ENCODE measurements at regions not wholly inside any gene's neighbourhood (a gene's known extent, or its start where the extent isn't known, plus 50 kb on each side); places are given as distances from the start of the nearest gene placed in this dataset.

DNA sequence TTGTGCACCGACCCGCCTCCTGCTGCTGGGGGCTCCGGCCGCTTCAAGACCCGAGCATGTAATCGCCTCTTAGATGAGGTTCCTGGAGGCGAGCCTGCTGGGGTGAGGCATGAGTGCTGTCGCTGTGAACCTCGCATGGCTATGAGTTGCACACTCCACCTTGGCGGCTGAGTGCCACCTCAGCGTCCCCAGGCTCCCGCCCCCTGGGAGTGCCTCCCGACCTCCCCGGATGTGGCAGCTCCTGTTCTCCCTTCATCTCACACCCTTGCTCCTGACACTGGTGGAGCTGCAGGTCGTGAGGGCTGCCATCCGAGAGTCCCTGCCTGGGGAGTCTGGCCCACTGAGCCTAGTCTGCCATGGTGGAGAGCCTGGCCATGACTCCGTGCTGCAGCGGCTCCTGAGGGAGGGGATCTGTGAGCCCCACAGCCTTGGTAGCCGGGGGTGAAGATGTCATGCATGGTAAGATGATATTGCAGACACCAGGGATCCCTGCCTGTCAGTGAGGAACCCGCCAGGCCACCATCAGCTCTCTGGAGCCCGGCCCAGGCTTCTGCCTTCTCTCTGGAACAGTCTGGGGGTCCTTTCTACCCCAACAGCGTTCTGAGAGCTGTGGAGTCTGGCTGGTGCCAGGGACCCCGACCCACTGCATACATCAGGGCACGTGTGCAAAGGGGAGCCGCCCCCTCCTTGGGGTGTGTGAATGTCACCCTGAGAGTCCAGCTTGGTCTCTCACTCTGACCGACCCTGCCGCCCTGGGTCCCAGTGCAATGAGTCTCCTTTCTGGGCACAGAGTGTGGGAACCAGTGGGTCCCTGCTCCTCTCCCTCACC, 61.6 kb upstream of the HS6ST1 start:
- H3K27ac ChIP-seq (ENCODE audit: low read depth in 1 of 2, low read length in 1 of 2), result no peak overlapping the region
- H3K27me3 ChIP-seq (ENCODE audit: control insufficient read depth in 2 of 2, insufficient read depth in 1 of 2, low read length in 1 of 2), result peaks cover 0 to 5% of the 10 kb centered on the region in 2 donors
- 96% methylated on average over 27 of the region's 27 CpGs for WGBS
- no peak for DNase-seq (ENCODE audit: low read depth in 6 of 9, low spot score in 9 of 9)
- peaks cover 11 to 74% of the 10 kb centered on the region in 2 donors for H3K4me1 ChIP-seq (ENCODE audit: control insufficient read depth in 2 of 2, insufficient read depth in 2 of 2, low read length in 2 of 2)
- H3K4me3 ChIP-seq (ENCODE audit: low read length in 2 of 2), result no peak overlapping the region
- no peaks in the 10 kb centered on the region for H3K36me3 ChIP-seq (ENCODE audit: control insufficient read depth in 2 of 2, insufficient read depth in 2 of 2, low read length in 1 of 2)
- H3K9me3 ChIP-seq (ENCODE audit: control insufficient read depth in 2 of 2, insufficient read depth in 1 of 2, low read length in 1 of 2), result peaks cover 0 to 15% of the 10 kb centered on the region in 2 donors

DNA sequence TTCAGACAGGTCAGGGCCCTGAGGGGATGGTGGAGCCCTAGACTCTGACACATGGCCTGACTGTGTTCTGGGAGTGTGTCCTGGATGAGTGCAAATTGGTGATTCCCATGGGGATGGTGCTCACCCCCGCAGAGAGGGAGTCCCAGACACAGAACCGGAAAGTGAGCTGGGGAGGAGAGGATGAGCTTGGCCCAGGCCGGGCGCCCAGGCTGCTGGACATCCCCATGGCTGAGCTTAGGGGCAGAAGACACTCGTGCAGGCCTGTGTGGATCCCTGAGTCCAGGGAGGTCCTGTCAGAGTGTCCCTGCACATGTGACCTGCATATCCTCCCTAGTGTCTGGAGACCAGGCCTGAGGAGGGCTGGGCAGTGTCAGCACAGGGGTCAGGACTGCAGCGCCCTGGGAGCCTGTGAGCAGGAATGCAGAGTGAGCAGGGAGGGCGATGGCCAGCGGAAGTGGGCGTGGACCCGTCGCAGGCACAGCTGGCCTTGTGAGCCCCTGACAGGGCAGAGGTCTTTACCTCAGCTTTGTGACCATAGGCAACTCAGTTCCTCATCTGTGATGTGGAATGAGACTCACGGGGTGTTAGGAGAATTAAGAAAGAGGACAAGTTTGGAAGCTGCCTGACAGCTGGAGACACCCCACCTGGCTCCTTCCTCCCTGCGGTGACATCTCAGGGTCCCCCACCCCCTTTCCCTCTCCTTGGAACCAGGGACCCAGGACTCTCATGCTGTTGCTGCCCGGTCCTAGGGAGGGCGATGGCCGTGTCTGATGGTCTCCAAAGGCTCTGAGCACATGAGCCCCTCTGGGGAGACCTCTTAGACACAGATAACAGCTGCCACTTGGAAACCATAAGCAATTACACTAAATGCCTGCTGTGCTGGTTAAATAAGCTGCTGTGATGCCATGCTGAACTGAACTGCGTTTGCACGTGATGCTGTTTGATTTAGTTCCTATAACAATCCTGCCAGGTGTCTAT, 62.6 kb upstream of the HS6ST1 start:
- no peak for DNase-seq (ENCODE audit: low read depth in 6 of 9, low spot score in 9 of 9)
- no peaks in the 10 kb centered on the region for H3K36me3 ChIP-seq (ENCODE audit: control insufficient read depth in 2 of 2, insufficient read depth in 2 of 2, low read length in 1 of 2)
- peaks cover 11 to 64% of the 10 kb centered on the region in 2 donors for H3K4me1 ChIP-seq (ENCODE audit: control insufficient read depth in 2 of 2, insufficient read depth in 2 of 2, low read length in 2 of 2)
- peaks cover 0 to 3% of the 10 kb centered on the region in 2 donors for H3K27me3 ChIP-seq (ENCODE audit: control insufficient read depth in 2 of 2, insufficient read depth in 1 of 2, low read length in 1 of 2)
- WGBS, result 93% methylated on average over 18 of the region's 18 CpGs
- peaks cover 0 to 15% of the 10 kb centered on the region in 2 donors for H3K9me3 ChIP-seq (ENCODE audit: control insufficient read depth in 2 of 2, insufficient read depth in 1 of 2, low read length in 1 of 2)
- H3K4me3 ChIP-seq (ENCODE audit: low read length in 2 of 2), result no peak overlapping the region
- no peak overlapping the region for H3K27ac ChIP-seq (ENCODE audit: low read depth in 1 of 2, low read length in 1 of 2)

- 98% methylated on average over 10 of the region's 10 CpGs for WGBS
- no peak overlapping the region for H3K27ac ChIP-seq (ENCODE audit: low read depth in 1 of 2, low read length in 1 of 2)
- DNase-seq (ENCODE audit: low read depth in 6 of 9, low spot score in 9 of 9), result no peak
- H3K4me3 ChIP-seq (ENCODE audit: low read length in 2 of 2), result no peak overlapping the region
- H3K36me3 ChIP-seq (ENCODE audit: control insufficient read depth in 2 of 2, insufficient read depth in 2 of 2, low read length in 1 of 2), result no peaks in the 10 kb centered on the region
- H3K4me1 ChIP-seq (ENCODE audit: control insufficient read depth in 2 of 2, insufficient read depth in 2 of 2, low read length in 2 of 2), result peaks cover 22 to 59% of the 10 kb centered on the region in 2 donors
- peaks cover 0 to 5% of the 10 kb centered on the region in 2 donors for H3K9me3 ChIP-seq (ENCODE audit: control insufficient read depth in 2 of 2, insufficient read depth in 1 of 2, low read length in 1 of 2)
- H3K27me3 ChIP-seq (ENCODE audit: control insufficient read depth in 2 of 2, insufficient read depth in 1 of 2, low read length in 1 of 2), result no peaks in the 10 kb centered on the region
Measured at GRCh38 chr2:128384446-128384845, 65.8 kb upstream of the HS6ST1 start.

DNA sequence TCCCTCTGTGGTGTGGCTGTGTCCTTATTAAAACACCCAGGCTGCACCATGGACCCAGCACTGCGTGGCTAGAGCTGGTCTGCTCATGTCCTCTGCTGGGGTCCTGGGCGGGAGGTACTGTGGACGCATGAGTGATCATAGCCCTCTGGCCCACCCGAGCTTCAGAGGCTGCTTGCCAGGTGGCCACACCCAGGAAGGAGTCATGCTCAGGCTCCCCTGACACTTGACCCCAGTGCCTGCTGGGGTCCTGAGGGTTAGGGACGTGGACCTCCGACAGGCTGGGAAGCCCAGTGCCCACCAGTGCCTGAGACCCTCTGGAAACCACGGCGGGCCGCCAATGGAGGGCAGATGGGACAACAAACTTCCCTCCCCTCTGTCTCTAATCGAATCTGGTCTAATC, 66.3 kb upstream of the HS6ST1 start:
- H3K27ac ChIP-seq (ENCODE audit: low read depth in 1 of 2, low read length in 1 of 2), result no peak overlapping the region
- no peak overlapping the region for H3K4me3 ChIP-seq (ENCODE audit: low read length in 2 of 2)
- H3K9me3 ChIP-seq (ENCODE audit: control insufficient read depth in 2 of 2, insufficient read depth in 1 of 2, low read length in 1 of 2), result peaks cover 0 to 5% of the 10 kb centered on the region in 2 donors
- WGBS, result 95% methylated on average over 10 of the region's 10 CpGs
- no peaks in the 10 kb centered on the region for H3K36me3 ChIP-seq (ENCODE audit: control insufficient read depth in 2 of 2, insufficient read depth in 2 of 2, low read length in 1 of 2)
- no peak for DNase-seq (ENCODE audit: low read depth in 6 of 9, low spot score in 9 of 9)
- no peaks in the 10 kb centered on the region for H3K27me3 ChIP-seq (ENCODE audit: control insufficient read depth in 2 of 2, insufficient read depth in 1 of 2, low read length in 1 of 2)
- peaks cover 22 to 57% of the 10 kb centered on the region in 2 donors for H3K4me1 ChIP-seq (ENCODE audit: control insufficient read depth in 2 of 2, insufficient read depth in 2 of 2, low read length in 2 of 2)

GRCh38 chr2:128385365-128385764, 66.7 kb upstream of the HS6ST1 start:
- no peak overlapping the region for H3K27ac ChIP-seq (ENCODE audit: low read depth in 1 of 2, low read length in 1 of 2)
- DNase-seq (ENCODE audit: low read depth in 6 of 9, low spot score in 9 of 9), result no peak
- no peak overlapping the region for H3K4me3 ChIP-seq (ENCODE audit: low read length in 2 of 2)
- no peaks in the 10 kb centered on the region for H3K27me3 ChIP-seq (ENCODE audit: control insufficient read depth in 2 of 2, insufficient read depth in 1 of 2, low read length in 1 of 2)
- peaks cover 0 to 5% of the 10 kb centered on the region in 2 donors for H3K9me3 ChIP-seq (ENCODE audit: control insufficient read depth in 2 of 2, insufficient read depth in 1 of 2, low read length in 1 of 2)
- H3K36me3 ChIP-seq (ENCODE audit: control insufficient read depth in 2 of 2, insufficient read depth in 2 of 2, low read length in 1 of 2), result no peaks in the 10 kb centered on the region
- H3K4me1 ChIP-seq (ENCODE audit: control insufficient read depth in 2 of 2, insufficient read depth in 2 of 2, low read length in 2 of 2), result peaks cover 22 to 53% of the 10 kb centered on the region in 2 donors
- WGBS, result 98% methylated on average over 7 of the region's 7 CpGs

GRCh38 chr2:128386066-128386465, 67.4 kb upstream of the HS6ST1 start:
- DNase-seq (ENCODE audit: low read depth in 6 of 9, low spot score in 9 of 9), result no peak

GRCh38 chr2:128388499-128388941, 69.9 kb upstream of the HS6ST1 start:
- H3K27me3 ChIP-seq (ENCODE audit: control insufficient read depth in 2 of 2, insufficient read depth in 1 of 2, low read length in 1 of 2), result no peaks in the 10 kb centered on the region
- H3K4me3 ChIP-seq (ENCODE audit: low read length in 2 of 2), result no peak overlapping the region
- H3K27ac ChIP-seq (ENCODE audit: low read depth in 1 of 2, low read length in 1 of 2), result peak overlapping the region in 1 of 2 donors; percentile 48
- H3K36me3 ChIP-seq (ENCODE audit: control insufficient read depth in 2 of 2, insufficient read depth in 2 of 2, low read length in 1 of 2), result no peaks in the 10 kb centered on the region
- 71% methylated on average over 8 of the region's 8 CpGs for WGBS
- H3K9me3 ChIP-seq (ENCODE audit: control insufficient read depth in 2 of 2, insufficient read depth in 1 of 2, low read length in 1 of 2), result peaks cover 0 to 5% of the 10 kb centered on the region in 2 donors
- DNase-seq (ENCODE audit: low read depth in 6 of 9, low spot score in 9 of 9), result peak in 7 of 9 donors; percentile 42 to 87 (median 63)
- peaks cover 11 to 28% of the 10 kb centered on the region in 2 donors for H3K4me1 ChIP-seq (ENCODE audit: control insufficient read depth in 2 of 2, insufficient read depth in 2 of 2, low read length in 2 of 2)

More at GRCh38 chr2:128386066-128386465, 67.4 kb upstream of the HS6ST1 start:
- Histone ChIP-seq H3K9me3 (ENCODE audit: control insufficient read depth in 2 of 2, insufficient read depth in 1 of 2, low read length in 1 of 2) (peaks cover 0 to 5% of the 10 kb centered on the region in 2 donors), H3K36me3 (ENCODE audit: control insufficient read depth in 2 of 2, insufficient read depth in 2 of 2, low read length in 1 of 2) (no peaks in the 10 kb centered on the region), H3K4me3 (ENCODE audit: low read length in 2 of 2) (no peak overlapping the region), H3K27me3 (ENCODE audit: control insufficient read depth in 2 of 2, insufficient read depth in 1 of 2, low read length in 1 of 2) (no peaks in the 10 kb centered on the region), H3K27ac (ENCODE audit: low read depth in 1 of 2, low read length in 1 of 2) (no peak overlapping the region), H3K4me1 (ENCODE audit: control insufficient read depth in 2 of 2, insufficient read depth in 2 of 2, low read length in 2 of 2) (peaks cover 22 to 47% of the 10 kb centered on the region in 2 donors)
- WGBS, result 98% methylated on average over 14 of the region's 14 CpGs

DNA sequence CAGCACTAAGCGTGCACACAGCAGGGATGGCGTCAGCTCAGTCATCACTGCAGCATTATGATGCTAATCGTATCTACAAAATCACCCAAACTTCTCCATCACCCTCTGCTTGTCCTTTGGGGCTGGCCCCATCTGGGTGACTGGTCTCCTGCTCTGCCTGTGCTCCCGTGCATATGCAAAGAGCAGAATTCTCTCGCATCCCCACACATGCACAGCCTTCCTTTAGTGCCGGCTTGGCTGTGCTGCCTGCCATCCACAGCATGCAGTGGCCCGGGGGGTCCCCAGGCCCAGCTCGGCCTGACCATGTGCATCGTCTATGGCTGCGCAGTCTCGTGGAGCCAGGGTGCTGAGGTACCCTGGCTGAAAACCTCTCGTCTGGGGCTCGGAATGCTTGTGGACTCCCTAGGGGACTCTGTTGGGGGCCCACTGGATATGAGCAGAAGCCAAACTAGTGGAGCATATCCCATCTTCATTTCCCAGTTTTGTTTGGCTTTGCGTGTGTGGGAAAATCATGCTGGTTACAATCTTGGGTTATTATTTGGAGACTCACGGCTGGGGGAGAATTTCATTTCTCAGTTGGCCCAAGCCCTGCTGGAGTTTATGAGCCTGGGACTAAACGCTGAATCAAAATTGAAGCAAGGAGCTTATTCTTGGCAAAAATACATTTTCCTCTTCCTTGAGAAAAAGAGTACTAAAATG, 70.9 kb upstream of the HS6ST1 start:
- DNase-seq (ENCODE audit: low read depth in 6 of 9, low spot score in 9 of 9), result no peak
- 96% methylated on average over 16 of the region's 16 CpGs for WGBS
- H3K4me1 ChIP-seq (ENCODE audit: control insufficient read depth in 2 of 2, insufficient read depth in 2 of 2, low read length in 2 of 2), result peaks cover 11 to 31% of the 10 kb centered on the region in 2 donors

More for the DNA sequence above, 70.9 kb upstream of the HS6ST1 start:
- Histone ChIP-seq H3K9me3 (ENCODE audit: control insufficient read depth in 2 of 2, insufficient read depth in 1 of 2, low read length in 1 of 2) (peaks cover 0 to 2% of the 10 kb centered on the region in 2 donors), H3K27ac (ENCODE audit: low read depth in 1 of 2, low read length in 1 of 2) (no peak overlapping the region), H3K27me3 (ENCODE audit: control insufficient read depth in 2 of 2, insufficient read depth in 1 of 2, low read length in 1 of 2) (no peaks in the 10 kb centered on the region), H3K36me3 (ENCODE audit: control insufficient read depth in 2 of 2, insufficient read depth in 2 of 2, low read length in 1 of 2) (no peaks in the 10 kb centered on the region), H3K4me3 (ENCODE audit: low read length in 2 of 2) (no peak overlapping the region)

Measured in thymus (tissue), 11 donors.